ENCODE measurements at regions not wholly inside any gene's neighbourhood (a gene's known extent, or its start where the extent isn't known, plus 50 kb on each side); places are given as distances from the start of the nearest gene placed in this dataset.

GRCh38 chr9:126166866-126167265 is 159.8 kb upstream of the MVB12B start:
- Histone ChIP-seq H3K9me3 (ENCODE audit: low read depth, low read length) (no peaks in the 10 kb centered on the region), H3K4me3 (ENCODE audit: insufficient read depth, low read length) (no peak overlapping the region), H3K27me3 (ENCODE audit: insufficient read depth, low read length) (peaks cover 32% of the 10 kb centered on the region), H3K79me2 (ENCODE audit: insufficient read depth, low read length) (no peaks in the 10 kb centered on the region), H4K20me1 (ENCODE audit: insufficient read depth, low read length) (no peaks in the 10 kb centered on the region), H2AFZ (ENCODE audit: low read length) (no peak overlapping the region), H3K4me2 (ENCODE audit: insufficient read depth, low read length) (no peak overlapping the region), H3K4me1 (ENCODE audit: insufficient read depth, low read length) (no peaks in the 10 kb centered on the region), H3K36me3 (ENCODE audit: insufficient read depth, low read length) (no peaks in the 10 kb centered on the region), H3K27ac (ENCODE audit: low read depth, low read length) (no peak overlapping the region)
- TF ChIP-seq CTCF (IDR thresholded peaks at IDR 0.05; ENCODE audit: extremely low read depth, low read depth, low read length), result no peak
- DNase-seq (ENCODE audit: insufficient read length, low spot score, missing footprints), result no peak

- no peak for TF ChIP-seq CTCF (IDR thresholded peaks at IDR 0.05; ENCODE audit: extremely low read depth, low read depth, low read length)
- Histone ChIP-seq H3K79me2 (ENCODE audit: insufficient read depth, low read length) (no peaks in the 10 kb centered on the region), H3K9me3 (ENCODE audit: low read depth, low read length) (no peaks in the 10 kb centered on the region), H3K27ac (ENCODE audit: low read depth, low read length) (no peak overlapping the region), H3K4me1 (ENCODE audit: insufficient read depth, low read length) (no peaks in the 10 kb centered on the region), H4K20me1 (ENCODE audit: insufficient read depth, low read length) (no peaks in the 10 kb centered on the region), H2AFZ (ENCODE audit: low read length) (no peak overlapping the region), H3K4me2 (ENCODE audit: insufficient read depth, low read length) (no peak overlapping the region), H3K36me3 (ENCODE audit: insufficient read depth, low read length) (no peaks in the 10 kb centered on the region), H3K4me3 (ENCODE audit: insufficient read depth, low read length) (no peak overlapping the region), H3K27me3 (ENCODE audit: insufficient read depth, low read length) (peaks cover 28% of the 10 kb centered on the region)
- no peak for DNase-seq (ENCODE audit: insufficient read length, low spot score, missing footprints)
These were observed 156.9 kb upstream of the MVB12B start for GRCh38 chr9:126169736-126170135.

GRCh38 chr9:126170286-126170823 is 156.3 kb upstream of the MVB12B start:
- no peak overlapping the region for H2AFZ ChIP-seq (ENCODE audit: low read length)
- H3K79me2 ChIP-seq (ENCODE audit: insufficient read depth, low read length), result no peaks in the 10 kb centered on the region
- TF ChIP-seq CTCF (IDR thresholded peaks at IDR 0.05; ENCODE audit: extremely low read depth, low read depth, low read length), result no peak
- H3K4me2 ChIP-seq (ENCODE audit: insufficient read depth, low read length), result no peak overlapping the region
- no peaks in the 10 kb centered on the region for H3K36me3 ChIP-seq (ENCODE audit: insufficient read depth, low read length)
- H3K4me3 ChIP-seq (ENCODE audit: insufficient read depth, low read length), result no peak overlapping the region
- H3K4me1 ChIP-seq (ENCODE audit: insufficient read depth, low read length), result no peaks in the 10 kb centered on the region
- H3K27ac ChIP-seq (ENCODE audit: low read depth, low read length), result no peak overlapping the region
- H4K20me1 ChIP-seq (ENCODE audit: insufficient read depth, low read length), result no peaks in the 10 kb centered on the region
- no peaks in the 10 kb centered on the region for H3K9me3 ChIP-seq (ENCODE audit: low read depth, low read length)
- peaks cover 24% of the 10 kb centered on the region for H3K27me3 ChIP-seq (ENCODE audit: insufficient read depth, low read length)
- DNase-seq (ENCODE audit: insufficient read length, low spot score, missing footprints), result no peak

GRCh38 chr9:126171641-126172040 is 155.0 kb upstream of the MVB12B start:
- no peak overlapping the region for H3K27ac ChIP-seq (ENCODE audit: low read depth, low read length)
- no peaks in the 10 kb centered on the region for H3K36me3 ChIP-seq (ENCODE audit: insufficient read depth, low read length)
- H3K4me3 ChIP-seq (ENCODE audit: insufficient read depth, low read length), result no peak overlapping the region
- H3K9me3 ChIP-seq (ENCODE audit: low read depth, low read length), result no peaks in the 10 kb centered on the region
- no peaks in the 10 kb centered on the region for H4K20me1 ChIP-seq (ENCODE audit: insufficient read depth, low read length)
- H3K4me1 ChIP-seq (ENCODE audit: insufficient read depth, low read length), result no peaks in the 10 kb centered on the region
- peaks cover 19% of the 10 kb centered on the region for H3K27me3 ChIP-seq (ENCODE audit: insufficient read depth, low read length)
- H3K79me2 ChIP-seq (ENCODE audit: insufficient read depth, low read length), result no peaks in the 10 kb centered on the region
- DNase-seq (ENCODE audit: insufficient read length, low spot score, missing footprints), result no peak
- H3K4me2 ChIP-seq (ENCODE audit: insufficient read depth, low read length), result no peak overlapping the region
- no peak for TF ChIP-seq CTCF (IDR thresholded peaks at IDR 0.05; ENCODE audit: extremely low read depth, low read depth, low read length)
- no peak overlapping the region for H2AFZ ChIP-seq (ENCODE audit: low read length)

All from osteoblast (primary cell).